B cell (primary cell): ENCODE measurements at regions not wholly inside any gene's neighbourhood (a gene's known extent, or its start where the extent isn't known, plus 50 kb on each side); places are given as distances from the start of the nearest gene placed in this dataset.
"Not testable (repeated sequence)": the region's sequence is repeated elsewhere in the genome, so short reads cannot be mapped to it uniquely, and the experiment has no call there.

ENCODE experiments used
- ATAC-seq: fragments of 200-7000 bp; cut with Tn5 transposase; one replicate; pipeline ENCODE4 v1.10.0; 2021; ENCODE audit warnings: low read depth, mild to moderate bottlenecking, moderate number of reproducible peaks, moderate library complexity
- CTCF ChIA-PET: fragments of 350-600 bp; sonication (Branson Sonifier 250); formaldehyde crosslinking; loops from one replicate; lab custom pipeline; 2021; ENCODE audit warnings: antibody characterized with exemption, inconsistent platforms; lab: Charles Lee
- POLR2A ChIA-PET: fragments of 350-600 bp; sonication (Branson Sonifier 250); formaldehyde crosslinking; loops from one replicate; lab custom pipeline; 2021; ENCODE audit warnings: antibody characterized with exemption; lab: Charles Lee
- DNase-seq: peaks from one replicate; pipeline ENCODE4 v3.0.0; 2013
- H2AFZ ChIP-seq: 2 replicates; pipeline ENCODE4 v1.6.1; 2012; ENCODE audit warnings: mild to moderate bottlenecking, low read depth, low read length; ENCODE audit not compliant: insufficient read depth, poor library complexity, severe bottlenecking
- H3K27ac ChIP-seq, 2 donors: 1 replicate in 1 of 2; 2 replicates in 1 of 2; pipeline ENCODE4 v1.5.1; 2012 to 2013; ENCODE audit warnings: low read length in 2 of 2, mild to moderate bottlenecking in 2 of 2, moderate library complexity in 1 of 2
- H3K27me3 ChIP-seq, 4 experiments: fragments of 200-600 bp in 1 of 4; sonication (generic) in 1 of 4; replicated peaks in 1 of 4; 1 replicate in 2 of 4; 2 replicates in 2 of 4; pipeline versions ENCODE4 v1.6.1 to v1.7.0; 2013 to 2016; ENCODE audit warnings: low read length in 3 of 4, mild to moderate bottlenecking in 2 of 4, mixed read lengths in 1 of 4, moderate library complexity in 1 of 4; ENCODE audit not compliant: insufficient read depth in 4 of 4, control insufficient read depth in 3 of 4; ENCODE audit errors: control extremely low read depth in 1 of 4
- H3K36me3 ChIP-seq, 2 experiments: replicated peaks in 1 of 2; 1 replicate in 1 of 2; 2 replicates in 1 of 2; pipeline versions ENCODE4 v1.6.1 to v1.7.1; 2013; ENCODE audit warnings: low read length in 1 of 2; ENCODE audit not compliant: insufficient read depth in 2 of 2, control insufficient read depth in 1 of 2; ENCODE audit errors: control extremely low read depth in 1 of 2, extremely low read depth in 1 of 2
- H3K4me1 ChIP-seq, 2 donors: fragments of 200-600 bp in 1 of 2; sonication (generic) in 1 of 2; 1 replicate in 1 of 2; 2 replicates in 1 of 2; pipeline versions ENCODE4 v1.5.1 to v1.6.1; 2013 to 2017; ENCODE audit warnings: low read length in 2 of 2; ENCODE audit not compliant: control insufficient read depth in 2 of 2, insufficient read depth in 2 of 2
- H3K4me2 ChIP-seq: replicated peaks from 2 replicates; pipeline ENCODE3; 2012; ENCODE audit warnings: mild to moderate bottlenecking, low read depth, low read length; ENCODE audit not compliant: poor library complexity, severe bottlenecking
- H3K4me3 ChIP-seq, 5 experiments: fragments of 200-600 bp in 1 of 5; sonication (generic) in 1 of 5; 1 replicate in 3 of 5; 2 replicates in 2 of 5; pipeline versions ENCODE4 v1.5.1 to v1.7.0; 2011 to 2016; ENCODE audit warnings: low read length in 4 of 5, mild to moderate bottlenecking in 4 of 5, low read depth in 2 of 5, control low read depth in 1 of 5, moderate library complexity in 1 of 5; ENCODE audit not compliant: insufficient read depth in 1 of 5; ENCODE audit errors: control extremely low read depth in 1 of 5, extremely low read depth in 1 of 5
- H3K79me2 ChIP-seq: fragments of 200-600 bp; sonication (generic); one replicate; pipeline ENCODE4 v1.6.0; 2016; ENCODE audit warnings: low read length; ENCODE audit not compliant: control insufficient read depth, insufficient read depth
- H3K9ac ChIP-seq: fragments of 200-600 bp; sonication (generic); 2 replicates; pipeline ENCODE4 v1.6.1; 2017; ENCODE audit warnings: mild to moderate bottlenecking, low read length, moderate library complexity
- H3K9me3 ChIP-seq, 3 donors: one replicate each; pipeline versions ENCODE4 v1.6.1 to v1.7.1; 2013; ENCODE audit warnings: low read length in 2 of 3; ENCODE audit not compliant: control insufficient read depth in 2 of 3, insufficient read depth in 1 of 3; ENCODE audit errors: control extremely low read depth in 1 of 3
- H4K20me1 ChIP-seq: 2 replicates; pipeline ENCODE4 v1.6.0; 2012; ENCODE audit warnings: mild to moderate bottlenecking, low read length; ENCODE audit not compliant: insufficient read depth, control insufficient read depth, poor library complexity, severe bottlenecking
- H3K27ac Mint-ChIP-seq: one replicate; pipeline ENCODE4 v1.8.0; 2021; ENCODE audit warnings: mixed read lengths
- H3K27me3 Mint-ChIP-seq: one replicate; pipeline ENCODE4 v1.8.0; 2021; ENCODE audit warnings: mixed read lengths
- H3K4me1 Mint-ChIP-seq: one replicate; pipeline ENCODE4 v1.8.0; 2021; ENCODE audit warnings: mixed read lengths
- H3K4me3 Mint-ChIP-seq: one replicate; pipeline ENCODE4 v1.8.0; 2021; ENCODE audit warnings: mixed read lengths
- H3K9me3 Mint-ChIP-seq: one replicate; pipeline ENCODE4 v1.8.0; 2022; ENCODE audit warnings: mixed read lengths; ENCODE audit not compliant: insufficient read depth
- EZH2 ChIP-seq: IDR thresholded peaks from 2 replicates; pipeline ENCODE4 v1.6.1; 2012; ENCODE audit warnings: borderline replicate concordance, low read depth, mild to moderate bottlenecking, moderate library complexity, low read length; ENCODE audit not compliant: insufficient read depth, poor library complexity, severe bottlenecking
- WGBS: methylation state at CpG from one replicate; pipeline ENCODE4 v1.1.5; 2013; ENCODE audit warnings: missing lambda C conversion rate; ENCODE audit not compliant: insufficient coverage; 5-methylcytosine and 5-hydroxymethylcytosine counted together
- intact Hi-C: fragments of 100-400 bp; cut with micrococcal nuclease; formaldehyde crosslinking; loops from one replicate; pipeline ENCODE4 v1.10.0; 2022
- TF ChIP-seq, protein P1 (sequence below): fragments of 200-600 bp; IDR thresholded peaks from one replicate; pipeline ENCODE4 v1.8.0; 2022; ENCODE audit warnings: antibody characterized with exemption, mild to moderate bottlenecking

- H3K4me3 Mint-ChIP-seq, result no peak overlapping the region
- POLR2A ChIA-PET, result no interaction called here
- Histone ChIP-seq H3K4me3 (no peak overlapping the region), H3K27ac (no peak overlapping the region), H3K36me3 (no peaks in the 10 kb centered on the region), H2AFZ (no peak overlapping the region), H3K79me2 (no peaks in the 10 kb centered on the region), H3K4me1 (peaks cover 0 to 7% of the 10 kb centered on the region in 2 donors), H3K4me2 (no peak overlapping the region), H3K9me3 (no peaks in the 10 kb centered on the region), H3K27me3 (peaks cover 0 to 7% (median 3%) of the 10 kb centered on the region in 4 experiments), H4K20me1 (no peaks in the 10 kb centered on the region), H3K9ac (no peak overlapping the region)
- CTCF ChIA-PET, result no interaction called here
- H3K27ac Mint-ChIP-seq, result no peak overlapping the region
- DNase-seq (no peak), ATAC-seq (no peak)
- H3K9me3 Mint-ChIP-seq, result peaks cover 3% of the 10 kb centered on the region
- peaks cover 41% of the 10 kb centered on the region for H3K27me3 Mint-ChIP-seq
- 88% methylated on average over 8 of the region's 8 CpGs for WGBS
- peaks cover 15% of the 10 kb centered on the region for H3K4me1 Mint-ChIP-seq
- intact Hi-C loops, result no loop called here
- no peak for TF ChIP-seq EZH2
- TF ChIP-seq, protein P1, sequence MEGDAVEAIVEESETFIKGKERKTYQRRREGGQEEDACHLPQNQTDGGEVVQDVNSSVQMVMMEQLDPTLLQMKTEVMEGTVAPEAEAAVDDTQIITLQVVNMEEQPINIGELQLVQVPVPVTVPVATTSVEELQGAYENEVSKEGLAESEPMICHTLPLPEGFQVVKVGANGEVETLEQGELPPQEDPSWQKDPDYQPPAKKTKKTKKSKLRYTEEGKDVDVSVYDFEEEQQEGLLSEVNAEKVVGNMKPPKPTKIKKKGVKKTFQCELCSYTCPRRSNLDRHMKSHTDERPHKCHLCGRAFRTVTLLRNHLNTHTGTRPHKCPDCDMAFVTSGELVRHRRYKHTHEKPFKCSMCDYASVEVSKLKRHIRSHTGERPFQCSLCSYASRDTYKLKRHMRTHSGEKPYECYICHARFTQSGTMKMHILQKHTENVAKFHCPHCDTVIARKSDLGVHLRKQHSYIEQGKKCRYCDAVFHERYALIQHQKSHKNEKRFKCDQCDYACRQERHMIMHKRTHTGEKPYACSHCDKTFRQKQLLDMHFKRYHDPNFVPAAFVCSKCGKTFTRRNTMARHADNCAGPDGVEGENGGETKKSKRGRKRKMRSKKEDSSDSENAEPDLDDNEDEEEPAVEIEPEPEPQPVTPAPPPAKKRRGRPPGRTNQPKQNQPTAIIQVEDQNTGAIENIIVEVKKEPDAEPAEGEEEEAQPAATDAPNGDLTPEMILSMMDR, result no peak
Observed at GRCh38 chr6:163861627-163862026, 447.1 kb downstream of the QKI start.

GRCh38 chr6:163860287-163861081, 446.0 kb downstream of the QKI start:
- peaks cover 0 to 7% of the 10 kb centered on the region in 2 donors for H3K4me1 ChIP-seq
- no peak overlapping the region for H3K4me3 ChIP-seq
- no peak for TF ChIP-seq EZH2
- TF ChIP-seq, protein P1, result no peak
- H3K27me3 ChIP-seq, result peaks cover 0 to 7% (median 3%) of the 10 kb centered on the region in 4 experiments
- no peaks in the 10 kb centered on the region for H3K79me2 ChIP-seq
- Mint-ChIP-seq H3K27ac (no peak overlapping the region), H3K4me1 (peaks cover 15% of the 10 kb centered on the region), H3K4me3 (no peak overlapping the region), H3K9me3 (peaks cover 3% of the 10 kb centered on the region), H3K27me3 (peaks cover 41% of the 10 kb centered on the region)
- ChIA-PET CTCF (no interaction called here), POLR2A (no interaction called here)
- no peak overlapping the region for H3K9ac ChIP-seq
- no peak for ATAC-seq
- H3K4me2 ChIP-seq, result peak overlapping the region; percentile 27
- WGBS, result 4% methylated on average over 7 of the region's 12 CpGs
- H2AFZ ChIP-seq, result peak overlapping the region; percentile 46
- H3K27ac ChIP-seq, result no peak overlapping the region
- H3K9me3 ChIP-seq, result no peaks in the 10 kb centered on the region
- no peaks in the 10 kb centered on the region for H4K20me1 ChIP-seq
- intact Hi-C loops, result no loop called here
- no peaks in the 10 kb centered on the region for H3K36me3 ChIP-seq
- DNase-seq, result no peak

DNA sequence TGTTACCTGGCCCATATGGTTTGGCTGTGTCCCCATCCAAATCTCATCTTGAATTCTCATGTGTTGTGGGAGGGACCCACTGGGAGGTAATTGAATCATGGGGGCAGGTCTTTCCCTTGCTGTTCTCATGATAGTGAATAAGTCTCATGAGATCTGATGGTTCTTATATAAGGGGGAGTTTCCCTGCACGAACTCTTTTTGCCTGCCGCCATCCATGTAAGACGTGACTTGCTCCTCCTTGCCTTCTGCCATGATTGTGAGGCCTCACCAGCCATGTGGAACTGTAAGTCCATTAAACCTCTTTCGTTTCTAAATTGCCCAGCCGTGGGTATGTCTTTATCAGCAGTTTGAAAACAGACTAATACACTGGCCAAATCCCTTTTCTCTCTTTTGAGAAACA, 444.4 kb downstream of the QKI start:
- intact Hi-C loops, ATAC-seq: not testable (repeated sequence)

More for the DNA sequence above, 444.4 kb downstream of the QKI start:
- H3K4me1 ChIP-seq, CTCF ChIA-PET, H3K4me2 ChIP-seq, H3K27me3 ChIP-seq, H3K9me3 Mint-ChIP-seq, H2AFZ ChIP-seq, H4K20me1 ChIP-seq, H3K27ac Mint-ChIP-seq, H3K9me3 ChIP-seq, H3K4me3 ChIP-seq, DNase-seq, H3K36me3 ChIP-seq, H3K4me3 Mint-ChIP-seq, H3K79me2 ChIP-seq, H3K9ac ChIP-seq, H3K27ac ChIP-seq, POLR2A ChIA-PET: not testable (repeated sequence)
- Mint-ChIP-seq H3K27me3 (peaks cover 41% of the 10 kb centered on the region), H3K4me1 (peaks cover 11% of the 10 kb centered on the region)
- WGBS, result 94% methylated on average over 3 of the region's 5 CpGs
